Osteocyte (in vitro differentiated cells): ENCODE measurements at regions not wholly inside any gene's neighbourhood (a gene's known extent, or its start where the extent isn't known, plus 50 kb on each side); places are given as distances from the start of the nearest gene placed in this dataset.

Experiments
- DNase-seq: peaks from one replicate; pipeline ENCODE4 v3.0.0; 2021; ENCODE audit warnings: mixed read lengths; ENCODE audit not compliant: unreplicated experiment; ENCODE audit errors: extremely low spot score
- H3K27ac Mint-ChIP-seq: one replicate; pipeline ENCODE4 v1.8.0; 2021; ENCODE audit warnings: mild to moderate bottlenecking, mixed read lengths; ENCODE audit not compliant: unreplicated experiment
- H3K27me3 Mint-ChIP-seq: one replicate; pipeline ENCODE4 v1.8.0; 2021; ENCODE audit warnings: mixed read lengths; ENCODE audit not compliant: unreplicated experiment
- H3K36me3 Mint-ChIP-seq: one replicate; pipeline ENCODE4 v1.8.0; 2021; ENCODE audit warnings: mixed read lengths; ENCODE audit not compliant: unreplicated experiment
- H3K4me1 Mint-ChIP-seq: one replicate; pipeline ENCODE4 v1.8.0; 2021; ENCODE audit warnings: mixed read lengths; ENCODE audit not compliant: unreplicated experiment
- H3K4me3 Mint-ChIP-seq: one replicate; pipeline ENCODE4 v1.8.0; 2021; ENCODE audit warnings: mild to moderate bottlenecking, moderate library complexity, mixed read lengths; ENCODE audit not compliant: unreplicated experiment
- H3K9me3 Mint-ChIP-seq: one replicate; pipeline ENCODE4 v1.8.0; 2021; ENCODE audit warnings: mixed read lengths; ENCODE audit not compliant: unreplicated experiment
- TF ChIP-seq, protein P1 (sequence below): fragments of 200-600 bp; sonication (generic); IDR thresholded peaks from 2 replicates; pipeline ENCODE4 v1.5.0; 2021; ENCODE audit warnings: antibody characterized with exemption, mild to moderate bottlenecking, moderate library complexity

- no peak for DNase-seq
- Mint-ChIP-seq H3K4me3 (no peak overlapping the region), H3K27ac (no peak overlapping the region), H3K4me1 (peaks cover 5% of the 10 kb centered on the region), H3K9me3 (no peaks in the 10 kb centered on the region), H3K27me3 (no peaks in the 10 kb centered on the region), H3K36me3 (peaks cover 6% of the 10 kb centered on the region)
- TF ChIP-seq, protein P1, sequence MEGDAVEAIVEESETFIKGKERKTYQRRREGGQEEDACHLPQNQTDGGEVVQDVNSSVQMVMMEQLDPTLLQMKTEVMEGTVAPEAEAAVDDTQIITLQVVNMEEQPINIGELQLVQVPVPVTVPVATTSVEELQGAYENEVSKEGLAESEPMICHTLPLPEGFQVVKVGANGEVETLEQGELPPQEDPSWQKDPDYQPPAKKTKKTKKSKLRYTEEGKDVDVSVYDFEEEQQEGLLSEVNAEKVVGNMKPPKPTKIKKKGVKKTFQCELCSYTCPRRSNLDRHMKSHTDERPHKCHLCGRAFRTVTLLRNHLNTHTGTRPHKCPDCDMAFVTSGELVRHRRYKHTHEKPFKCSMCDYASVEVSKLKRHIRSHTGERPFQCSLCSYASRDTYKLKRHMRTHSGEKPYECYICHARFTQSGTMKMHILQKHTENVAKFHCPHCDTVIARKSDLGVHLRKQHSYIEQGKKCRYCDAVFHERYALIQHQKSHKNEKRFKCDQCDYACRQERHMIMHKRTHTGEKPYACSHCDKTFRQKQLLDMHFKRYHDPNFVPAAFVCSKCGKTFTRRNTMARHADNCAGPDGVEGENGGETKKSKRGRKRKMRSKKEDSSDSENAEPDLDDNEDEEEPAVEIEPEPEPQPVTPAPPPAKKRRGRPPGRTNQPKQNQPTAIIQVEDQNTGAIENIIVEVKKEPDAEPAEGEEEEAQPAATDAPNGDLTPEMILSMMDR, result no peak
These were observed 117.0 kb upstream of the RIOK3 start for GRCh38 chr18:23336101-23336500.

- DNase-seq, result no peak
- TF ChIP-seq, protein P1, result no peak
- H3K27me3 Mint-ChIP-seq, result no peaks in the 10 kb centered on the region
- no peaks in the 10 kb centered on the region for H3K36me3 Mint-ChIP-seq
- no peaks in the 10 kb centered on the region for H3K9me3 Mint-ChIP-seq
- peaks cover 5% of the 10 kb centered on the region for H3K4me1 Mint-ChIP-seq
- no peak overlapping the region for H3K4me3 Mint-ChIP-seq
- H3K27ac Mint-ChIP-seq, result no peak overlapping the region
These were observed 115.3 kb upstream of the RIOK3 start for GRCh38 chr18:23337599-23338444.

DNA sequence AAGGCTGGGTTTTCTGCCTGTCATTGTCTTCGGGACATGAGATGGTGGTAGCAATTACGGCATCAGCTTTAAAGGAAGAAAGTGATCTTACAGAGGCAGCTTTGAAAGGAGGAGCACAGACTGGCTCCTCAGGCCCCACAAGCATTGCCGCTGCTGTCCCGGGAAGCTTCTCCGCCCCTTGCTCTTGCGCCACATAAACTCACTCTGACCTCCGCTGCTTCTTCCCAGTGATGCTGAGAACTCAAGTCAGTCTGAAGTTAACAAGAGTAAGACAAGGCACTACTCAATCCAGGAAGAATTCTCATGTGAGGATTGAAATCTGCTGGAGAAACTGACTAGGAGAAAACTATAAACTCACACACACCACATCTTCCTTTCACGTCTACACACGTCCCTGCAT, 112.4 kb upstream of the RIOK3 start:
- Mint-ChIP-seq H3K27me3 (no peaks in the 10 kb centered on the region), H3K4me1 (peaks cover 5% of the 10 kb centered on the region), H3K36me3 (peaks cover 1% of the 10 kb centered on the region), H3K9me3 (no peaks in the 10 kb centered on the region), H3K27ac (no peak overlapping the region), H3K4me3 (no peak overlapping the region)
- no peak for DNase-seq
- TF ChIP-seq, protein P1, result no peak

- H3K27ac Mint-ChIP-seq, result no peak overlapping the region
- DNase-seq, result no peak
- TF ChIP-seq, protein P1, result no peak
- H3K36me3 Mint-ChIP-seq, result peaks cover 1% of the 10 kb centered on the region
- H3K4me3 Mint-ChIP-seq, result no peak overlapping the region
- no peaks in the 10 kb centered on the region for H3K4me1 Mint-ChIP-seq
- H3K27me3 Mint-ChIP-seq, result no peaks in the 10 kb centered on the region
- H3K9me3 Mint-ChIP-seq, result no peaks in the 10 kb centered on the region
These were observed 111.7 kb upstream of the RIOK3 start for GRCh38 chr18:23341383-23341782.

DNA sequence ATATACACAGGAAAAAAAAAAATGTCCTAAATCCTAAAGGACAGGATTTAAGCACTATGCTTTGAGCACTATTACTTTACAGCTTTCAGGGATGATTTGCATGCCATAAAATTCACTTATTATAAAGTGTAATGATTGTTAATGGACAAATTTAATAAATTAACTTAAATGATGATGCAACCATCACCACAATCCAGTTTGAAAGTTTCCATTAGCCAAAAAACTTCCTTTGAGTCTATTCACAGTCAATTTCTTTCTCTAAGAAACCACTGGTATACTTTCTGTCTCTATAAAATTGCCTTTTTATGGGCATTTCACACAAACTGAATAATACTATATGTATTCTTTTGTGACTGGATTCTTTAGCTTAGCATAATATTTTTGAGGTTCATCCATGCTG, 111.1 kb upstream of the RIOK3 start:
- Mint-ChIP-seq H3K27me3 (no peaks in the 10 kb centered on the region), H3K4me3 (no peak overlapping the region), H3K4me1 (no peaks in the 10 kb centered on the region), H3K36me3 (peaks cover 1% of the 10 kb centered on the region), H3K27ac (no peak overlapping the region), H3K9me3 (no peaks in the 10 kb centered on the region)
- TF ChIP-seq, protein P1, result no peak
- no peak for DNase-seq
